ENCODE measurements at regions not wholly inside any gene's neighbourhood (a gene's known extent, or its start where the extent isn't known, plus 50 kb on each side); places are given as distances from the start of the nearest gene placed in this dataset.

DNA sequence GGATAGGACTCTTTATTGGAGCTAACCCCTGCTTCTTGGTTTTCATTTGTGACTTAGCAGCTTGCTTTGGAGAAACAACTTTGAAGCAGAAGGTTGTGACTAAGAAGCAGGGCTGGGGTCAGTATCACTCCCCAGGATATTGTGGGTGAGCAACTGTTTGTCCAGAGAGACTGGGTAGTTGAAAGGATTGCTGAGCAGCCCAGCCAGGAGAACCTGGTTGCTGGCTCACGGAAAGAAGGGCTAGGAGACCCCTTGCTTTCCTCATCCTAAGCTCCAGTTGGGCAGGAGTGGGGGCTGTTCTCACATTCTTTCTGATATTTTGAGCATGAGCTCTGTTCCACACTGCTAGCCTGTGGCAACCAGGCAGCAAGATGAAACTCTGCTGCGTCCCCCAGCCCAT is 151.2 kb downstream of the CBLN1 start:
- in situ Hi-C loops (cut with MboI; ENCODE audit: low pct_unique_long_range_greater_than_20kb, low sequenced_read_pairs, unreplicated experiment) = no loop called here
- DNase-seq (ENCODE audit: low spot score) = no peak
- TF ChIP-seq, protein P1, sequence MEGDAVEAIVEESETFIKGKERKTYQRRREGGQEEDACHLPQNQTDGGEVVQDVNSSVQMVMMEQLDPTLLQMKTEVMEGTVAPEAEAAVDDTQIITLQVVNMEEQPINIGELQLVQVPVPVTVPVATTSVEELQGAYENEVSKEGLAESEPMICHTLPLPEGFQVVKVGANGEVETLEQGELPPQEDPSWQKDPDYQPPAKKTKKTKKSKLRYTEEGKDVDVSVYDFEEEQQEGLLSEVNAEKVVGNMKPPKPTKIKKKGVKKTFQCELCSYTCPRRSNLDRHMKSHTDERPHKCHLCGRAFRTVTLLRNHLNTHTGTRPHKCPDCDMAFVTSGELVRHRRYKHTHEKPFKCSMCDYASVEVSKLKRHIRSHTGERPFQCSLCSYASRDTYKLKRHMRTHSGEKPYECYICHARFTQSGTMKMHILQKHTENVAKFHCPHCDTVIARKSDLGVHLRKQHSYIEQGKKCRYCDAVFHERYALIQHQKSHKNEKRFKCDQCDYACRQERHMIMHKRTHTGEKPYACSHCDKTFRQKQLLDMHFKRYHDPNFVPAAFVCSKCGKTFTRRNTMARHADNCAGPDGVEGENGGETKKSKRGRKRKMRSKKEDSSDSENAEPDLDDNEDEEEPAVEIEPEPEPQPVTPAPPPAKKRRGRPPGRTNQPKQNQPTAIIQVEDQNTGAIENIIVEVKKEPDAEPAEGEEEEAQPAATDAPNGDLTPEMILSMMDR (IDR thresholded peaks at IDR 0.05; ENCODE audit: extremely low read depth, insufficient read depth, missing control alignments) = no peak

DNA sequence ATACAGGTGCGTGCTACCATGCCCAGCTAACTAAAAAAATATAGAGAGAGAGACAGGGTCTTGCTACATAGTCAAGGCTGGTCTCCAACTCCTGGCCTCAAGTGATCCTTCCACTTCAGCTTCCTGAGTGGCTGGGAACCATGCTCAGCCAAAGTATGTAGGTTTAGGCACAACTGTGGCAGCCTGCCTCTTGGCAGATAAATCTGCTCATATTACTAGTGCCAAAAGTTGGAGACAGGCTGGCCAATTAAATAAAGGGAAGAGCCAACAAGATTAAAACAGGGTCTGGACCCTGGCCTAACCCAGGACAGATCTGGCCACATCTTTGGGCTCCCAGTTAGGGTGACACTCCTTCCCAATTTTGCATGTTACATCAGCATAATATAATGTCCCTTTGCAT is 151.7 kb downstream of the CBLN1 start:
- TF ChIP-seq, protein P1 (IDR thresholded peaks at IDR 0.05; ENCODE audit: extremely low read depth, insufficient read depth, missing control alignments) = no peak
- in situ Hi-C loops (cut with MboI; ENCODE audit: low pct_unique_long_range_greater_than_20kb, low sequenced_read_pairs, unreplicated experiment) = no loop called here
- no peak for DNase-seq (ENCODE audit: low spot score)

DNA sequence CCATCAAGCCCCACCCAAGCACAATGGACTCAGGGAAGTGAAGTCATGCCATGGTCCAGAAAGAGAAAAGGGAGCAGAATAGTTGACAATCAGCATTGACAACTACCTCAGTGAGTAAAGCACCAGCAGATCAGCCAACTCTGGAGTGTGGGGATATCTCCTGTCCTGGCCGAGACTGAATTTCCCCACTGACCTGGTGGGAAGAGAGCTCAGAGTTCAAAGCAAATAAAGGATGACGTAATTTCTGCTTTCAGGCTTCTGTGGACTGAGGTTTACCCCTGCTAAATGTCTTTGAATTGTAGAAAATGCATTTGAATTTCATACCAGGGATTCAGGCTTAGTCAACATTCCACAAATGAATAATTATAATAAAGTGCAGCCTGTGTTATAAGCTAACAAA is 152.9 kb downstream of the CBLN1 start:
- TF ChIP-seq, protein P1 (IDR thresholded peaks at IDR 0.05; ENCODE audit: extremely low read depth, insufficient read depth, missing control alignments) = no peak
- no peak for DNase-seq (ENCODE audit: low spot score)
- in situ Hi-C loops (cut with MboI; ENCODE audit: low pct_unique_long_range_greater_than_20kb, low sequenced_read_pairs, unreplicated experiment) = no loop called here

DNA sequence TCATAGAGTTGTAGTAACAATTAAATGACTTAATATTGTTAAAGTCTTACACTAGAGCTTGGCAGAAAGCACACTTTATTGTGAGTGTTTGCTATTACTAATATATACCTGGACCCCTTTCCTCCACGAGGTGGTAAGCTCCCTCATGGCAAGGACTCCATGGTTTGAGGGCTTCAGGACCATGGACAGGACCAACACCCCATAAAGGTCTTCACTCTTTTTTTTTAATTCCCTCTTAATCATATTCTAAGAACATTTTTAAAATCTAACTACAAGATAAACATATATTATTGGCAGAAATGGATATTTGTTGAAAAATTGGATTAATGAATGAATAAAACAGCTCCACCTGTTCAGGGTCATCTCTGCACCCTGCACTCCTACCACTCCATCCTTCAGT is 154.5 kb downstream of the CBLN1 start:
- DNase-seq (ENCODE audit: low spot score) = no peak
- TF ChIP-seq, protein P1 (IDR thresholded peaks at IDR 0.05; ENCODE audit: extremely low read depth, insufficient read depth, missing control alignments) = no peak
- in situ Hi-C loops (cut with MboI; ENCODE audit: low pct_unique_long_range_greater_than_20kb, low sequenced_read_pairs, unreplicated experiment) = no loop called here

DNA sequence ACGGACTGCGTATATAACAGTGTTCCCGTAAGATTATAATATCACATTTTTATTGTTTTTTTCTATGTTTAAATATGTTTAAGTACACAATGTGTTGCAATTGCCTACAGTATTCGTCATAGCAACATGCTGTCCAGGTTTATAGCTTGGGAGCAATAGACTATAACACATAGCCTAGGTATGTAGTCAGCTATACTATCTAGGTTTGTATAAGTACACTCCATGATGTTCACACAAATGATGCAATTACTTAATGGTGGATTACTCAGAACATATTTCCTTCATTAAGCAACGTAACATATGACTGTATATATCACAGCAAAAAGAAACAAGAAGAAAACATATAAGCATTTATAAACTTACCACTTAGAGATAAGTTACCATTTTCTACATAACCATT is 160.0 kb downstream of the CBLN1 start:
- DNase-seq (ENCODE audit: low spot score) = no peak
- in situ Hi-C loops (cut with MboI; ENCODE audit: low pct_unique_long_range_greater_than_20kb, low sequenced_read_pairs, unreplicated experiment) = no loop called here
- TF ChIP-seq, protein P1 (IDR thresholded peaks at IDR 0.05; ENCODE audit: extremely low read depth, insufficient read depth, missing control alignments) = no peak

DNA sequence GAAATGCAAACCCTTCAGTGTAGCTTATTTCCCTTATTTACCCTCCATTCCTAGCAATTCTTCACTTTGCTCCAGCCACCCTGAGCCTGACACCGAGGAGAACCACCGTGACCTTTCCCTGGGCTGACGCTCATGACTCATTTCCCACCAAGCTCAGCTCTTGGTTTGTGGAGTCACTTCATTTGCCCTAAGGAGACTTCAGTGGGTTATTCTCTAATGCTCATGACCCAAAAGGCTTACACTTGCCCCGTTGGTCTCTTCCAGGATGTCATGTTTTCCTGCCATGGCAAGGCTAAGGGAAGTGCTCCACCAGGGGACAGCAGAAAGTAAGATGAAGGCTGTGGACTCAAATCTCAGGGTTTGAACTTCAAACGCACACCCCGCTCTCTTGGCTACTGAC is 161.0 kb downstream of the CBLN1 start:
- TF ChIP-seq, protein P1 (IDR thresholded peaks at IDR 0.05; ENCODE audit: extremely low read depth, insufficient read depth, missing control alignments) = no peak
- no peak for DNase-seq (ENCODE audit: low spot score)
- in situ Hi-C loops (cut with MboI; ENCODE audit: low pct_unique_long_range_greater_than_20kb, low sequenced_read_pairs, unreplicated experiment) = no loop called here

DNA sequence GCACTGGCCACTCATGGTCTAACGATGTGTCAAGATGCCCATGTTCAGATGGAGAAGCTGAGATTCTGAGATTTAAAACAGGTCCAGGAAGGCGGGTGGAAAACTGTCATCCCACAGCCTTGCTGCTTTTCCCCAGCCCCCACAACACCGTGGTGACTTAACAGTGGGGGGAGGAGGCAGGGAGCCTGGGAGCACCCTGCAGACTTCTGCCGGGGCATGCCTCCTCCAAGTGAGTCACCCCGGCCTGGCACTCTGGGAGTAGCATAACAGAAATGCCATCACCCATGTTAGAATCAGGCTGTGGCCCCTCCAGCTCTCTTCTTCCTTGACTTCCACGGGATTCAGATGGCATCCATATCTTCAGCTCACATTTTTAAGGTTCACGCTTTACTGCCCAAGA is 164.8 kb downstream of the CBLN1 start:
- no peak for DNase-seq (ENCODE audit: low spot score)
- TF ChIP-seq, protein P1 (IDR thresholded peaks at IDR 0.05; ENCODE audit: extremely low read depth, insufficient read depth, missing control alignments) = no peak
- in situ Hi-C loops (cut with MboI; ENCODE audit: low pct_unique_long_range_greater_than_20kb, low sequenced_read_pairs, unreplicated experiment) = no loop called here
